Stimulated activated CD8-positive, alpha-beta memory T cell treated with anti-CD3 and anti-CD28 coated beads, Interleukin-4, amount 100 ng/mL, for 24 hours (primary cell): ENCODE measurements at regions not wholly inside any gene's neighbourhood (a gene's known extent, or its start where the extent isn't known, plus 50 kb on each side); places are given as distances from the start of the nearest gene placed in this dataset.
"Not testable (repeated sequence)": the region's sequence is repeated elsewhere in the genome, so short reads cannot be mapped to it uniquely, and the experiment has no call there.

Source experiments
- DNase-seq: peaks from one replicate; pipeline ENCODE4 v3.0.0-alpha.2; 2020; ENCODE audit warnings: low read depth

DNA sequence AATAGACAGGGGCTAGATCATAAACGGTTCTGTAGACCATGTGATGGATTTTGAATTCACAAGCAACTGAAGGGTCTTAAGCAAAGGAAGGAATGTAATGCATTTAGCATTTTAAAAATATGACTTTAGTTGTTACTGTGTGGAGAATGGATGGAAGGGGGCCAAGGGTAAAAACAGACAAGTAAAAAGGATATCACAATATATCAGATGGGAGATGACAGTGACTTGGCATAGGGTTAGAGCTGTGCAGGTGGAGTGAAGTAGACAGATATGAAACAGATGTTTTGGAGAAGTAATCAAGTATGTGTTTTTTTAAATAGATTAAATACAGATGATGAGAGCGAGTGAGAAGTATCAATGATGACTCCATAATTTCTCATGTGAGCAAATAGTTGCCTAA lies 1116.0 kb upstream of the TENM3 start:
- no peak for DNase-seq

GRCh38 chr4:181130317-181130716 lies 1112.9 kb upstream of the TENM3 start:
- not testable (repeated sequence) for DNase-seq

GRCh38 chr4:181137351-181137750 lies 1105.9 kb upstream of the TENM3 start:
- no peak for DNase-seq

- DNase-seq = no peak
Observed at GRCh38 chr4:181138116-181138515, 1105.1 kb upstream of the TENM3 start.

GRCh38 chr4:181140037-181140603 lies 1103.1 kb upstream of the TENM3 start:
- DNase-seq = no peak

DNA sequence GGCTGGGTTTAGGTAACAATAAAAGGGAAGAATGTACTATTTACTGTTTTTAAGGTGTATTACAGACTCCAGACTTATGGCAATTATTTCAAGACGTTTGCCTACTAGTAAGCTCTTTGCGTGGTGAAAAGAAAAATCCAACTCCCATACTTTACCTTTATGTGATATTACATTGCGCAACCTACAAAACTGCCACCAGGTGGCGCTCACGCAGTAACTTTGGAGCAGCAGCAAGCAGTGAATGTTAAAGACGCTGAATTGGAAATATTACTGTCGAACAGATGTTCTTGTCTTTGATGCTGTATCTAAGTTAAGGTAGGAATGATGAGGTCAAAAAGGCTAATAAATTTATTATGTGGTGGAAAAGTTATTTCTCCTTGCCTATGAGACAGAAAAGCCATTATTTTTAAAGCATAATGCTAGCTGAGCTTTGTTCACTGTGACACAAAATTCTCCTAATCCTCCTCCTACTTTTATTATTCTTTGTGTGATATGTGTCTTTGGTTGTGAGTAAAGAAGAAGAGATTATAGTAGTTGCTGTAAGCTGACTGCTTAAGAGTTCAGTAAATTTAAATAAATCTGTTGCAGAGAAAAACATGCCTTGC lies 1099.8 kb upstream of the TENM3 start:
- peak; percentile 35 for DNase-seq

- no peak for DNase-seq
Observed at GRCh38 chr4:181146051-181146450, 1097.2 kb upstream of the TENM3 start.

DNA sequence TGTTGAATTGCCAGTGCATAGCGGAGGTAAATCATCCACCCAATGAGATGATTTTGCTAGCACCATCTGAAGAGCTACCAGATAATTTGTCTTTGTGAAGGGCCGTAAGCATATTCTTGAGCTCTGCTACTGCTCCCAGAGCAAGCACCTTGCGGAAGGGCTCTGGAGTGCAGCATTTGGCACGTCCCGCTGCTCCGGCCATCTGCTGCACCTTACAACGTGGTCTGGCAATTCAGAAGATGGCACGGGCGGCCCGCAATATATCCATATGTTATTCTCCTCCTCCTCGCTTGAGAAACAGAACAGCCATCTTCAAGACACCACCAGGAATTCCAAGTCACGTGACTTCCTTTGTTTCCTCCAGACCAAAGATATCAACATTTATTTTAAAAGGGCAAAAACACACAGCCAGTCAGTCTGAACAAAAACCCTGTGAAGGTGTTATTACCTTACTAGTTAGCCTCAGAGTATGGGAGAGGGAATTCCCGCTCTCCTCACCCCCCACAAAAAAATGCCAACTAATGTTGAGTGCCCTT lies 1095.7 kb upstream of the TENM3 start:
- no peak for DNase-seq

DNA sequence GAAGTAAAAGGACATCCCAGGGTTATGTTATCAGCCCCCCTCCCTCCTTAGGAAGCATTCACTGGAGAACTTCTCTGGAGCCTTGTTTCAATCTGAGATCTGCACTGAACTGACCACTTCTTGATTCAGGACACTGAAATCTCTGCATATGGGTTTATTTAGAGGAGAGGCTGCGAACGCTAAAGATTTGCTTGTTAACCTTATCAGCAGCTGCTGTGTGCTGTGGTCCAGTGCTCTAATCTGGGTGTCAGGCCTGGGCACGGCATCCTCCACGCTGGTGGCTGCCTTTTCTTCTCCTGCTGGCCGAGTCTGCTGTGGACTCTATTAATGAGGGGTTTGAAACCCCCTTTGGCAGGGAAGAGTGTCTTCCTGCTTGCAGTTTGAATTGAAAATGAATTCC lies 1094.7 kb upstream of the TENM3 start:
- no peak for DNase-seq

GRCh38 chr4:181150191-181150590 lies 1093.0 kb upstream of the TENM3 start:
- DNase-seq = no peak

DNA sequence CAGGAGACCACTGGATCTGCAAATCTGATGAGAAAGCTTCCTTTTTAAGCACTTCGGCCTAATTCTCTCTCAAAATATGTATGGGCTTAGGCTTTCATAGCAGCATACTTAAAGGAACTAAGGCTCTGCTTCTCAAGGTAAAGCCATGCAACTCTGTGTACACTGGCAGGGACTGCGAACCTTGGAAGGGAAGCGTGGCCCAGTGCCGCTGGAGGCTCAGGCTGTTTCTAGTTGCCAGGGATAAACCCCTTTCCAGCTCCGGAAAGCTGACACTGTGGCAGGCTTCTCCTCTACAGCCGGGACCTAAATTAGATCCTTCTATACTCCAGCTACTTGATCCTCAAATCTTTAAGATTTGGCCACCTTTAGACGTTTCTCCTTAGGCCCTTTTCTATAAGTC lies 1091.3 kb upstream of the TENM3 start:
- no peak for DNase-seq

- no peak for DNase-seq
Observed at GRCh38 chr4:181157647-181158046, 1085.6 kb upstream of the TENM3 start.

- no peak for DNase-seq
Observed at GRCh38 chr4:181158971-181159370, 1084.2 kb upstream of the TENM3 start.

DNA sequence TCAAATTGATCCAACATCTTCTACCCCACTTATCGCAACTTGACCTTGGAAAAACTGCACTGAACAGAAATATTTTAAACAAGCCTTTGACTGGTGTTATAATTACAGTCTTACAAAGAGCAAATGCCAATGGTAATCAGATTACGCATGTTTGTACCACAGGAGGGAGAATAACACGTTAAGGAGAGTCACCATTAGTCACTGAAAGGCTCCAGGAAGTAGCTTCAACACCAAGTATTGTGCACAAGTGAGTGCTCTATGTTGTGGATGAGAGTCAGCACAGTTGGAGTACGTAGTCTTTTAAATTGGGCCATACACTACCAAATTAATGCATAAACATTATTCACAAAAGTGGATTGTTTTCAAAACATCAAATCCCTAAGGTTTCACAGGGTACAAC lies 1081.5 kb upstream of the TENM3 start:
- DNase-seq = no peak

- no peak for DNase-seq
Observed at GRCh38 chr4:181162266-181162665, 1080.9 kb upstream of the TENM3 start.

GRCh38 chr4:181162676-181163075 lies 1080.5 kb upstream of the TENM3 start:
- DNase-seq = no peak

- no peak for DNase-seq
Observed at GRCh38 chr4:181166742-181167399, 1076.3 kb upstream of the TENM3 start.

DNA sequence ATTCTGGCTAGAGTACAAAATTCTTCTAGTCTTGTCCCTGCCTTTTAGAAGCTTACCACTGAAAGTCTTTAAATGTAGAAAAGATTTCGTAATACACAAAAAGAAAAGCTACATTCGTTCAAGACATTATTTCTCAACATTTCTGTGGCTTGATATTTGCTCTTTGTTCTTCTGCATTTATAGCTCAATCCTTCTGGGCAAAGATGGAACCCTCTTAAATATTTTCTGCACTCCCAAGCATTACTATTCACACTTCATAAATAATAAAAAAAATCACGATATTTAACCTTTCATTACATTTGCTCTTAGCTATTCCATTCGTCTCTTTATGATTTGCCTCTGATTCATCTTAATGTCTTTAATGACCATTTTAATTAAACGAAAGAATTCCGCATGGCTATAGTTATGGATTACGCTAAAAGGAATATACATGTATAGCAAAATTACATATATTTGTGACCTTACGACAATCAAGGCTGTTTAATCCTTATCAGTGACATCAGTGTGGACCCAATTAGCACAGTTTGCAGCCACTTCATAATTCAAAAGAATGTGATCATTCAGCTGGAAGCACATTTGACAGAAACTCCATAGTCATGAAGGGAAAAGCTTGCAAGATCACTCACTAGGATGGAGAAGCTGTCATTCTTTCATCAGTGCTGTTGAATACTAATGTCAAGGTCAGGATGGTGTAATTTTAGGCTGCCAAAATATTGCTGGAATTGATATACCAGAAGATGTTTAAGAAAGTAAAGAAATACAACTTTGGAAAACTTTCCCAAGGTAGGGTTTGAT lies 1075.0 kb upstream of the TENM3 start:
- no peak for DNase-seq

GRCh38 chr4:181173046-181173445 lies 1070.2 kb upstream of the TENM3 start:
- DNase-seq = no peak

GRCh38 chr4:181176306-181176705 lies 1066.9 kb upstream of the TENM3 start:
- DNase-seq = no peak

GRCh38 chr4:181181331-181181730 lies 1061.9 kb upstream of the TENM3 start:
- no peak for DNase-seq

DNA sequence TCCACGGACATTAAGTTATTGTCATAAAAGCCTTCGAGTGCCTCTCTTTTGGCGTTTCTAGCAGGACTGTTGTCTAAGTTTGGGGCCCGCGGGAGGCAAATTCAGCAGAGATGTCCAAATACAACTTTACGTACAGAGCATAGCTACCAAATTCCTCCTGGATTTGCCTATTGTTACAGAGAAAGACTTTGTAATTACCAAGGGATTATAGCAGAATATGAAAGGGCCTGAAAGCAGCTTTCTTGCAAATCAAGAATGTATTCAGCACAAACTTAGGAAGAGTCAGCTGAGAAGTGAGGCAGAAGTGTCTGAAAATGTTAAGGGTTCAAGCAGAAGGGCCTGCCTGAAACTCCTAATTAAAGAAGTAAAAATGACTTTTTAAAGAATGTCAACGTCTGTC lies 1053.5 kb upstream of the TENM3 start:
- DNase-seq = no peak
